NCI-H1694 (cell line): ENCODE measurements at regions not wholly inside any gene's neighbourhood (a gene's known extent, or its start where the extent isn't known, plus 50 kb on each side); places are given as distances from the start of the nearest gene placed in this dataset.

ENCODE experiments used
- DNase-seq: peaks from one replicate; lab custom pipeline; 2025; lab: John Stamatoyannopoulos, UW

GRCh38 chr4:129546531-129546930 is 450.6 kb downstream of the C4orf33 start:
- no peak for DNase-seq

DNA sequence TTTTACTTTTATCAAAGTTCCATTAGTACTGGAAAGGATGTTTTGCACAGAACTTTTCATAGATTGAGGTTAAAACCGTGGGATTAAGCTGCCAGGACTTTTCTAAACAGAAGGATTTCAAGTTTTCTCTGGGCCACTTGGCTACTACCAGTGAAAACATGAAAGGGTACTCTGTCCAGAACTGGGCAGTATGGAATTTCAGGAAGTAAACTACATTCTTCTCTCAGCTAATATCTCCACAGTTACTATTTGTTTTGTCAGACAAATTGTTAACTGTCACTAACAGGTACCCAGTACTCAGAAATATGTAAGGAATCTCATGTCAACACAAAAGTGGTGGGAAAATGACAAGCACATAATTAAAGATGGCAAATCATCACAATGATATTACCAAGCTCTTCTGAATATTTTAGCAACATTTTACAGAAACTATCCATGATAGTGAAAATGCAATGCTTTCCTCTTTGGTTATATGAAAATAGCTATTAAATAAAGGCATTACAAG is 454.4 kb downstream of the C4orf33 start:
- no peak for DNase-seq

DNA sequence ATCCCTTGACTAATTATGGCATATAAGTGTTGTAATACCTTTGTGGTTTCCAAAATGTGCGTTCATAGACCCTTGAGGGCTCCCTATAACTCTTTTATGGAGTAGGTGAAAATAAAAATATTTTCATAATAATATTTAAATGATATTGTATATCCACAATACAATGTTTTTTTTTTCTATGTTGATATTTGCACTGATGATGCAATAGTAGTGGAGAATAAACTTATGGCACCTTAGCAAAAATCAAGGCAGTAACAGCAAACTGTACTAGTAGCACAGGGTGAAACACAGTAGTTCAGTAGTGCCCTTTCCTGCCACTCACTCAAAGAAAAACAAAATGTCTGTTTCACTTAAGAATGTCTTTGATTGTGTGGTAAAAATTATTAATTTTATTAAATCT is 465.3 kb downstream of the C4orf33 start:
- no peak for DNase-seq

- DNase-seq, result no peak
These were observed 466.1 kb downstream of the C4orf33 start for GRCh38 chr4:129561886-129562671.

- no peak for DNase-seq
These were observed 469.3 kb downstream of the C4orf33 start for GRCh38 chr4:129565214-129565613.

GRCh38 chr4:129570326-129570725 is 474.4 kb downstream of the C4orf33 start:
- DNase-seq, result no peak

- no peak for DNase-seq
These were observed 482.4 kb downstream of the C4orf33 start for GRCh38 chr4:129578336-129578735.

DNA sequence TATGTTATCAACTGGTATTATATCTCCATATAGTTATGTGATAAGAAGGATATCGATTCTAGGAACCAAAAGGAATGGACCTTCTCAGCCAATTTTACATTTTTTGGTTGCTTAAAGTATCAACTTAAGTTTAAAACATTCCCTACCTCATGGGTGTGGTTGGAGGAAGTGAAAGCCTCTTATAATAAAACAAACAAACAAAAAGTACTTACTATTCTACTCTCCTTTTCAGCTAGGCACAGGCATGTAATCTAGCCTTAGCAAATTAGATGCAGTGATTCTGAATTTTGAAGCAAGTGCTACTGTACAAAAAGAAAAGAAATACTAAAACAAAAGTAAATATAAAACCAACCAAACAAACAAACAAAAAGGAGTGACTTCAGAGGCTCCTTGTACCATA is 485.4 kb downstream of the C4orf33 start:
- no peak for DNase-seq

GRCh38 chr4:129583868-129584267 is 487.9 kb downstream of the C4orf33 start:
- DNase-seq, result no peak

DNA sequence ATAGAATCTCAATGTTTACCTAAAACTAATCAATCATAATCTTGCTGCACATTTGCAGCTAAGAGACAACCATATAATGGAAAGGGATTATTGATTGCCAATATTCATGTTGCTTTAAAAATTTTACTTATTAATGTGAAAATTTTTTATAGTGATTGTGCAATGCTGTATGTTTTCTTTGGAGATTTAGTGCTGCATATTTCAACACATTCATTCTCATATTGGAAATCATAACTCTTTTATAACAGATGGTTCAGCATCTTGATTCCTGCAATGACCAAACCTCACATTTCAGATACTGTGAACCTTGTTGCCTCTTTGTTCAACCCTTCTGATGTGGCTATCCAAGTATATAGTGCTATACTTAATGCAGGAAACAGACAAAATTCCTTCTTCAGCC is 502.6 kb downstream of the C4orf33 start:
- DNase-seq, result no peak

- no peak for DNase-seq
These were observed 504.9 kb downstream of the C4orf33 start for GRCh38 chr4:129600898-129601297.

DNA sequence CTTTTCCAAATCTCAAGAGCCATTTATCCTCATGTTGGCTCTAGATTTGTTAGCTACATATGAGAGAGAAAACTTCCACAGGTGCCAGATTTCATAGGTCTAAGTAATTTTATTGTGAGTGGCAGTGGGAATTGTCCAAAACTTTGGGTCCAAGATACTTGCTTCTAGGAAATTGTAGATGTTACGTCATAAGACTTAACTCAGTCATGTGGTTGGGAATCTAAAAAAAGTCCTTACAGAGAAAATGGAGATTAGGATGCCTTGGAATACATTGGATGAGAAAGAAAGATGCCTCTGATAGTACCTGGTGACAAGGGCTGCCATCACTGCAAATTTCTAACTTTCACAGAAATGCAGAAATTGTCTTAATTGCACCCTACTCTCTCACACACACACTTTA is 506.5 kb downstream of the C4orf33 start:
- no peak for DNase-seq

DNA sequence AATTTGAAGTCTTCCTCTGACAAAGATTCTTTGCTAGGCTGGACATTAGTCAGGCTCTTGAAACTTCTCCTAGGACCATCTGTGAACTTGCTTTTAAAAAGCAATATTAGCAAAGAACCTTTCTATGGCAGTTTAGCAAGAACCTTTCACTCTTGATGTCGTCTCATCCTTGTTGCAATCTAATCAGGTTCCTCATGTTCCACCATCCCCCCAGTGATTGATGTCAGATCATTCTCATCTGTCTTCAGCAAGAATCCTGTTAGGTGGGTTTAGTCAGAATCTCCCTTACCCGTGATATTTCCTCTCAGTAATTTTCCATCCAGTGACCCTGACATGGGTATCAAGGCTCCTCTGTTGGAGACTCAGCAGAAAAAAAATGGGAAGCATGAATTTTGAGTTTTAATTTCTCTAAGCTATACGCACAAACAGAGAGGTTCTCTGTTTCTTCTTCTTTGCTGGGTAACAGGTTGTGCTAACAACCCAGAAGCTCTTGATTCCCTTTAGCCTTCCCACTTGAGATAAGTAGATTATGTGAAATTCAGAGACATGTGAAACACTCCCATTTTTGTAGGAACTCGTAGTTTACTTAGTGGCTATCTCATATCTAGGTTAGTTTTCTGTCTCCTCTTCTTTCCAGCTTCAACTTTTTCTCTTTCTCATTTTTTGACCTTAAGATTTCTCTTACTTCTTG is 507.4 kb downstream of the C4orf33 start:
- no peak for DNase-seq

DNA sequence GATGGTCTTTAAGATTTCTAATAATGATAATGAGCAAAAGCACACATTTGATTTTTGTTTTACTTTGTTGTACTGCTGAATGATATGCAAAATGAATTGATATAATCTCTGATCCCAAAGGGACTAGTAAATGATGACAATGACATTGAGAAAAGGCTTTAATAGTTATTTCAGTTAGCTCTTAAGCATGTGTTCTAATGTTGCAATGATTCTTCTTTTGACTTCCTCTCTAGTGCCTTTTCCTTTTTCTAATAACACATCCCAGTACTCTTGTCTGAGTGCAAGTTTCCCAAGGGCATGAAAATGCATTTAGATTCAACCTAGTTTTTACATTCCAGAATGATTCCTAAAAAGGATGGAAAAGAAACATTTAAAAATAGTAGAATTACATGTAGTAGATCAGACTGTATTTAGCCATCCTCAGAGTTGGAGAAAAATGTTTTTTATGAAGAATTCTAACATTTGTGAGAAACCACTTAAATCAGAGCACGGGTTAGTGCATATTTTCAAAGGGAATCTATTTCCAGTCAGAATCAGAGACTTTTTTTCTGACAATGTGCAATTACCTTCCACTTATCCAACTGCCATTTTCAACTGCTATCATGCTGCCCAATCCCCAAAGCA is 508.8 kb downstream of the C4orf33 start:
- DNase-seq, result no peak

GRCh38 chr4:129614611-129615010 is 518.7 kb downstream of the C4orf33 start:
- DNase-seq, result no peak

- DNase-seq, result no peak
These were observed 526.6 kb downstream of the C4orf33 start for GRCh38 chr4:129622566-129622965.

DNA sequence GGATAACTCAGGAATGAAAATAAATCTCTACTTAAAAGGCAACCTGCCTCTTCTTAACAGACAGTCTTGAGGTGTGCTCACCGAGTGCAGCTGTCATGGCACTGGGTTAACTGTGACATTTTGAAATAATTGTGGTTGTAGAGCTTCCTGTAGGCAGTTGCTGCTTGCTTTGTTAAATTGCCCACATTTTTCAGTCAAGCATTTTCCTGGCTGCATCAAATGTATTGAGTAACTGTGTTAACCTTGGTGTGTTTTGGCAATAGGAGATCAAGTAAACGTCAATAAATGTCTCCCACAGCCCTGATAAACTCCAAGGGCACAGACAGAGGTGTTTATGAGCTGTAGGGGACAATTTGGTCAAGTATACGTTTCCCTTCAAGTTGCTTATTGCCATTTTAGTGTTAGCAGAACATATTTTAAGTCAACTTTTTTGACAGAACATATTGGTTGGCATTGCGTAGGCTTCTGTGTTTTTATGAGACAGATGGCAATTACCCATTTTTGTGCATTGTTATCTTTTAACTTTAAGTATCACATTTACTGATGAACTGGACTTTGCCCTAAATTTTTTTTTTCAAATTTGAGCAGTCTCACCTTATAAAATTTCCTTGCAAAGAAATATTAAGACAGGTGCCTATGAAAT is 527.4 kb downstream of the C4orf33 start:
- DNase-seq, result no peak

- peak; percentile 38 for DNase-seq
These were observed 545.2 kb downstream of the C4orf33 start for GRCh38 chr4:129641179-129641578.

DNA sequence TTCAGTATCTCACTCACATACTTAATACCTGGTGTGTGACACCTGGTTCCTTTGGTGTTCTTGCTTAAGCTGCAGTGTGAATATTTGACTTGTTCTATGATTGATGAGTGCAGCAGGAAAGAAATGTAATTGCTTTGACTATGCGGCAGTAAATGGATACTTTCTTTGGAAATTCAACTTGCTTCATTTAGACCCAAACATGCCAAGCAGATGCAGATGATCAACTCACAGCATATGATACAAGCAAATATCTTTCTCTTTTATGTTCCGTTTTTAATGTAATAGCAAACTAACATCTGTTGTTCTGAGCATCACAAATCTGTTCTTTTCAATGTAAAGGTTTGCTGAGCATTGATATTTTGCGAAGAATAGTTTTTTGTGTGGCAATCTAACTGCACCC is 549.5 kb downstream of the C4orf33 start:
- no peak for DNase-seq

DNA sequence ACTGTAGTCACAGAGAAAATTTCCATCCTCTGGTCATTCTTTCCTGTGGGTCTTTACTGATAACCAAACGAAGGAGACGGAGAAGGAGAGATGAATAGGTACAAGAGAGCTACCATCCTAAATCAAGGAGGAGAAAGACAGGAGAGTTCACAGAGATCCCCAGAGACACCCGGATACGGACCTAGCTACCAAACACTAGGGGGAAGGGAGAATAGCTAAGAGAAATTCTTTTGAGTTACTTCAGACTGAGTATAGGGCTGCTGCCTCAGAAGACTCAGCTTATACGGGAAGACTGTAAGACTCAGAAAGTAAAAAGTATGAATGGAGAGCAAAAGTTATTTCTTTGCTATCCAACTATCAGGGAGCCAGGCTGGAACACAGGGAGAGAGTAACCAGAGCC is 572.1 kb downstream of the C4orf33 start:
- no peak for DNase-seq

GRCh38 chr4:129672941-129673340 is 577.0 kb downstream of the C4orf33 start:
- DNase-seq, result no peak

GRCh38 chr4:129675036-129675435 is 579.1 kb downstream of the C4orf33 start:
- no peak for DNase-seq

- DNase-seq, result no peak
These were observed 581.0 kb downstream of the C4orf33 start for GRCh38 chr4:129676934-129677333.
